ENCODE measurements at regions not wholly inside any gene's neighbourhood (a gene's known extent, or its start where the extent isn't known, plus 50 kb on each side); places are given as distances from the start of the nearest gene placed in this dataset.
"Not testable (repeated sequence)": the region's sequence is repeated elsewhere in the genome, so short reads cannot be mapped to it uniquely, and the experiment has no call there.

GRCh38 chr16:88164196-88165039 is 213.2 kb downstream of the BANP start:
- not testable (repeated sequence) for DNase-seq (ENCODE audit: low spot score)

- not testable (repeated sequence) for DNase-seq (ENCODE audit: low spot score)
Measured at GRCh38 chr16:88165040-88165544, 213.9 kb downstream of the BANP start.

GRCh38 chr16:88165683-88166082 is 214.4 kb downstream of the BANP start:
- not testable (repeated sequence) for DNase-seq (ENCODE audit: low spot score)

GRCh38 chr16:88166209-88166773 is 215.1 kb downstream of the BANP start:
- DNase-seq (ENCODE audit: low spot score): not testable (repeated sequence)

GRCh38 chr16:88167798-88168556 is 214.8 kb upstream of the ZNF469 start:
- not testable (repeated sequence) for DNase-seq (ENCODE audit: low spot score)

- not testable (repeated sequence) for DNase-seq (ENCODE audit: low spot score)
Measured at GRCh38 chr16:88168557-88168949, 214.2 kb upstream of the ZNF469 start.

- not testable (repeated sequence) for DNase-seq (ENCODE audit: low spot score)
Measured at GRCh38 chr16:88169136-88169830, 213.5 kb upstream of the ZNF469 start.

- not testable (repeated sequence) for DNase-seq (ENCODE audit: low spot score)
Measured at GRCh38 chr16:88169831-88170165, 213.0 kb upstream of the ZNF469 start.

GRCh38 chr16:88170528-88170991 is 212.2 kb upstream of the ZNF469 start:
- DNase-seq (ENCODE audit: low spot score): no peak

GRCh38 chr16:88171126-88171525 is 211.6 kb upstream of the ZNF469 start:
- DNase-seq (ENCODE audit: low spot score): not testable (repeated sequence)

- DNase-seq (ENCODE audit: low spot score): not testable (repeated sequence)
Measured at GRCh38 chr16:88176184-88176583, 206.6 kb upstream of the ZNF469 start.

GRCh38 chr16:88176591-88177180 is 206.1 kb upstream of the ZNF469 start:
- DNase-seq (ENCODE audit: low spot score): not testable (repeated sequence)

- DNase-seq (ENCODE audit: low spot score): not testable (repeated sequence)
Measured at GRCh38 chr16:88178251-88178650, 204.5 kb upstream of the ZNF469 start.

GRCh38 chr16:88178896-88179295 is 203.9 kb upstream of the ZNF469 start:
- not testable (repeated sequence) for DNase-seq (ENCODE audit: low spot score)

- DNase-seq (ENCODE audit: low spot score): not testable (repeated sequence)
Measured at GRCh38 chr16:88182967-88183881, 199.5 kb upstream of the ZNF469 start.

- not testable (repeated sequence) for DNase-seq (ENCODE audit: low spot score)
Measured at GRCh38 chr16:88184053-88184452, 198.7 kb upstream of the ZNF469 start.

- DNase-seq (ENCODE audit: low spot score): not testable (repeated sequence)
Measured at GRCh38 chr16:88184566-88185355, 198.0 kb upstream of the ZNF469 start.

- DNase-seq (ENCODE audit: low spot score): not testable (repeated sequence)
Measured at GRCh38 chr16:88185406-88185805, 197.4 kb upstream of the ZNF469 start.

Data from COLO829 (cell line).